Psoas muscle (tissue), 7 donors: ENCODE measurements at regions not wholly inside any gene's neighbourhood (a gene's known extent, or its start where the extent isn't known, plus 50 kb on each side); places are given as distances from the start of the nearest gene placed in this dataset.

Source experiments
- ATAC-seq, 4 donors: fragments of 200-7000 bp; cut with Tn5 transposase; one replicate each; pipeline ENCODE4 v1.9.1; 2020; ENCODE audit warnings: moderate library complexity in 3 of 4, mild to moderate bottlenecking in 2 of 4
- DNase-seq, 2 donors: peaks; one replicate each; pipeline ENCODE4 v3.0.0-alpha.2; 2020
- H3K27ac ChIP-seq: fragments of 200-600 bp; one replicate; pipeline ENCODE4 v1.8.0; 2022
- H3K27me3 ChIP-seq, 3 donors: fragments of 200-600 bp in 1 of 3; one replicate each; pipeline versions ENCODE4 v1.6.1 to v1.8.0; 2013 to 2022; ENCODE audit warnings: low read length in 2 of 3, mild to moderate bottlenecking in 2 of 3, moderate library complexity in 1 of 3; ENCODE audit not compliant: insufficient read depth in 3 of 3
- H3K36me3 ChIP-seq, 2 donors: fragments of 200-600 bp in 1 of 2; one replicate each; pipeline versions ENCODE4 v1.6.1 to v1.8.0; 2013 to 2022; ENCODE audit warnings: low read depth in 1 of 2, mild to moderate bottlenecking in 1 of 2, moderate library complexity in 1 of 2; ENCODE audit not compliant: insufficient read depth in 1 of 2
- H3K4me1 ChIP-seq: fragments of 200-600 bp; one replicate; pipeline ENCODE4 v1.8.0; 2022
- H3K4me3 ChIP-seq: fragments of 200-600 bp; one replicate; pipeline ENCODE4 v1.8.0; 2022; ENCODE audit warnings: mild to moderate bottlenecking
- H3K9me3 ChIP-seq: fragments of 200-600 bp; one replicate; pipeline ENCODE4 v1.8.0; 2022
- CTCF ChIP-seq: fragments of 200-600 bp; IDR thresholded peaks from one replicate; pipeline ENCODE4 v1.8.0; 2022; ENCODE audit warnings: antibody characterized with exemption
- WGBS, 3 donors: extraction: QIAGEN DNeasy Blood & Tissue Kit; methylation state at CpG; one replicate each; pipeline versions ENCODE4 v1.1.6 to v1.1.7; 2013; 5-methylcytosine and 5-hydroxymethylcytosine counted together
- intact Hi-C, 2 donors: fragments of 100-400 bp; cut with DNase I; formaldehyde crosslinking; loops; one replicate each; pipeline versions ENCODE4 v1.11.0 to v1.14.2; 2022
- donor health status: healthy with polysubstance abuse.
- donor health status: DM: no; HTN: no; CAD: no; lungs with moderate emphysema.
- donor health status: Bipolar disorder and iron deficiency.
- donor health status: healthy.
- donor health status: DM: yes; HTN: yes; CAD: no.
- donor health status: DM: no; HTN: no; CAD: no.
- donor health status: DM: yes; HTN: yes; CAD: no.

- intact Hi-C loops = no loop called here
- Histone ChIP-seq H3K4me3 (no peak overlapping the region), H3K36me3 (no peaks in the 10 kb centered on the region), H3K9me3 (no peaks in the 10 kb centered on the region), H3K4me1 (no peaks in the 10 kb centered on the region), H3K27ac (no peak overlapping the region), H3K27me3 (peaks cover 0 to 3% (median 0%) of the 10 kb centered on the region in 3 donors)
- no peak for ATAC-seq
- DNase-seq = no peak
- no peak for TF ChIP-seq CTCF
These were observed 158.1 kb downstream of the ZNF486 start for GRCh38 chr19:20325151-20325550.

- WGBS, 3 donors = 77 to 79% (median 78%) methylated on average over 3 of the region's 3 CpGs
- no peak for ATAC-seq
- Histone ChIP-seq H3K9me3 (no peaks in the 10 kb centered on the region), H3K27me3 (peaks cover 0 to 5% (median 0%) of the 10 kb centered on the region in 3 donors), H3K4me3 (no peak overlapping the region), H3K27ac (no peak overlapping the region), H3K4me1 (no peaks in the 10 kb centered on the region), H3K36me3 (no peaks in the 10 kb centered on the region)
- no peak for TF ChIP-seq CTCF
- intact Hi-C loops = no loop called here
- no peak for DNase-seq
These were observed 154.2 kb downstream of the ZNF486 start for GRCh38 chr19:20321139-20321763.

- H3K9me3 ChIP-seq = no peaks in the 10 kb centered on the region
- no peak for TF ChIP-seq CTCF
- H3K27ac ChIP-seq = no peak overlapping the region
- H3K27me3 ChIP-seq = peaks cover 0 to 5% (median 0%) of the 10 kb centered on the region in 3 donors
- DNase-seq = no peak
- H3K4me3 ChIP-seq = no peak overlapping the region
- no peak for ATAC-seq
- H3K36me3 ChIP-seq = no peaks in the 10 kb centered on the region
- WGBS, 3 donors = 50 to 57% (median 57%) methylated on average over 1 of the region's 1 CpG
- no peaks in the 10 kb centered on the region for H3K4me1 ChIP-seq
- intact Hi-C loops = no loop called here
These were observed 153.2 kb downstream of the ZNF486 start for GRCh38 chr19:20320191-20320590.

GRCh38 chr19:20318616-20319015 is 151.6 kb downstream of the ZNF486 start:
- Histone ChIP-seq H3K4me1 (no peaks in the 10 kb centered on the region), H3K27me3 (peaks cover 0 to 5% (median 0%) of the 10 kb centered on the region in 3 donors), H3K4me3 (no peak overlapping the region), H3K9me3 (no peaks in the 10 kb centered on the region), H3K27ac (no peak overlapping the region), H3K36me3 (no peaks in the 10 kb centered on the region)
- no peak for DNase-seq
- WGBS, 3 donors = 64 to 92% (median 86%) methylated on average over 3 of the region's 3 CpGs
- ATAC-seq = no peak
- intact Hi-C loops = no loop called here
- TF ChIP-seq CTCF = no peak

- no peak for DNase-seq
- H3K36me3 ChIP-seq = no peaks in the 10 kb centered on the region
- TF ChIP-seq CTCF = no peak
- H3K4me1 ChIP-seq = no peaks in the 10 kb centered on the region
- peaks cover 0 to 5% (median 0%) of the 10 kb centered on the region in 3 donors for H3K27me3 ChIP-seq
- ATAC-seq = no peak
- intact Hi-C loops = no loop called here
- no peaks in the 10 kb centered on the region for H3K9me3 ChIP-seq
- no peak overlapping the region for H3K4me3 ChIP-seq
- 78 to 82% (median 80%) methylated on average over 6 of the region's 6 CpGs for WGBS, 3 donors
- H3K27ac ChIP-seq = no peak overlapping the region
These were observed 148.5 kb downstream of the ZNF486 start for GRCh38 chr19:20315543-20315942.
